Activated CD8-positive, alpha-beta T cell treated with anti-CD3 and anti-CD28 coated beads for 36 hours (primary cell): ENCODE measurements at regions not wholly inside any gene's neighbourhood (a gene's known extent, or its start where the extent isn't known, plus 50 kb on each side); places are given as distances from the start of the nearest gene placed in this dataset.

ENCODE experiments used
- ATAC-seq: fragments of 200-7000 bp; cut with Tn5 transposase; one replicate; pipeline ENCODE4 v1.10.0; 2021; ENCODE audit warnings: mild to moderate bottlenecking, moderate library complexity
- CTCF ChIA-PET: fragments of 350-600 bp; sonication (Branson Sonifier 250); formaldehyde crosslinking; loops from one replicate; lab custom pipeline; 2021; ENCODE audit warnings: antibody characterized with exemption; lab: Charles Lee
- POLR2A ChIA-PET: fragments of 350-600 bp; sonication (Branson Sonifier 250); formaldehyde crosslinking; loops from one replicate; lab custom pipeline; 2021; ENCODE audit warnings: antibody characterized with exemption; lab: Charles Lee
- DNase-seq: peaks from one replicate; pipeline ENCODE4 v3.0.0-alpha.2; 2020
- H3K27ac Mint-ChIP-seq: one replicate; pipeline ENCODE4 v1.8.0; 2021; ENCODE audit warnings: mild to moderate bottlenecking, mixed read lengths
- H3K27me3 Mint-ChIP-seq: one replicate; pipeline ENCODE4 v1.8.0; 2021; ENCODE audit warnings: mixed read lengths
- H3K36me3 Mint-ChIP-seq: one replicate; pipeline ENCODE4 v1.8.0; 2021; ENCODE audit warnings: low read depth, mixed read lengths
- H3K4me1 Mint-ChIP-seq: one replicate; pipeline ENCODE4 v1.8.0; 2021; ENCODE audit warnings: low read depth, mixed read lengths
- H3K4me3 Mint-ChIP-seq: one replicate; pipeline ENCODE4 v1.8.0; 2021; ENCODE audit warnings: mild to moderate bottlenecking, moderate library complexity, mixed read lengths
- H3K9me3 Mint-ChIP-seq: one replicate; pipeline ENCODE4 v1.8.0; 2021; ENCODE audit warnings: mixed read lengths
- CTCF ChIP-seq: fragments of 200-600 bp; IDR thresholded peaks from one replicate; pipeline ENCODE4 v1.8.0; 2022; ENCODE audit warnings: antibody characterized with exemption, mild to moderate bottlenecking
- intact Hi-C: fragments of 100-400 bp; cut with micrococcal nuclease; formaldehyde crosslinking; loops from one replicate; pipeline ENCODE4 v1.10.0; 2022

- H3K36me3 Mint-ChIP-seq: no peaks in the 10 kb centered on the region
- H3K4me1 Mint-ChIP-seq: no peaks in the 10 kb centered on the region
- CTCF ChIA-PET: no interaction called here
- intact Hi-C loops: no loop called here
- DNase-seq (no peak), ATAC-seq (no peak)
- H3K9me3 Mint-ChIP-seq: peaks cover 2% of the 10 kb centered on the region
- no peak for TF ChIP-seq CTCF
- no peak overlapping the region for H3K4me3 Mint-ChIP-seq
- POLR2A ChIA-PET: no interaction called here
- no peak overlapping the region for H3K27ac Mint-ChIP-seq
- H3K27me3 Mint-ChIP-seq: no peaks in the 10 kb centered on the region
These were observed 905.7 kb downstream of the LTN1 start for GRCh38 chr21:28086861-28087581.

GRCh38 chr21:28084951-28085350, 907.7 kb downstream of the LTN1 start:
- Mint-ChIP-seq H3K9me3 (peaks cover 2% of the 10 kb centered on the region), H3K27me3 (no peaks in the 10 kb centered on the region), H3K27ac (no peak overlapping the region), H3K36me3 (no peaks in the 10 kb centered on the region), H3K4me3 (no peak overlapping the region), H3K4me1 (no peaks in the 10 kb centered on the region)
- POLR2A ChIA-PET: no interaction called here
- no peak for DNase-seq
- intact Hi-C loops: no loop called here
- no peak for TF ChIP-seq CTCF
- CTCF ChIA-PET: no interaction called here
- no peak for ATAC-seq

GRCh38 chr21:28083350-28083749, 909.3 kb downstream of the LTN1 start:
- Mint-ChIP-seq H3K9me3 (peaks cover 2% of the 10 kb centered on the region), H3K4me1 (no peaks in the 10 kb centered on the region), H3K27me3 (no peaks in the 10 kb centered on the region), H3K4me3 (no peak overlapping the region), H3K36me3 (no peaks in the 10 kb centered on the region), H3K27ac (no peak overlapping the region)
- DNase-seq: no peak
- POLR2A ChIA-PET: no interaction called here
- intact Hi-C loops: no loop called here
- CTCF ChIA-PET: no interaction called here
- TF ChIP-seq CTCF: no peak
- ATAC-seq: no peak

- TF ChIP-seq CTCF: no peak
- no peak overlapping the region for H3K4me3 Mint-ChIP-seq
These were observed 914.6 kb downstream of the LTN1 start for GRCh38 chr21:28078126-28078525.

GRCh38 chr21:28074676-28075075, 918.0 kb downstream of the LTN1 start:
- intact Hi-C loops: no loop called here
- no peaks in the 10 kb centered on the region for H3K36me3 Mint-ChIP-seq
- ATAC-seq (no peak), DNase-seq (no peak)
- H3K9me3 Mint-ChIP-seq: no peaks in the 10 kb centered on the region
- H3K4me3 Mint-ChIP-seq: no peak overlapping the region
- TF ChIP-seq CTCF: no peak
- H3K27ac Mint-ChIP-seq: no peak overlapping the region
- no peaks in the 10 kb centered on the region for H3K27me3 Mint-ChIP-seq
- H3K4me1 Mint-ChIP-seq: no peaks in the 10 kb centered on the region
- ChIA-PET POLR2A (no interaction called here), CTCF (no interaction called here)

More at GRCh38 chr21:28078126-28078525, 914.6 kb downstream of the LTN1 start:
- H3K27me3 Mint-ChIP-seq: no peaks in the 10 kb centered on the region
- H3K4me1 Mint-ChIP-seq: no peaks in the 10 kb centered on the region
- H3K9me3 Mint-ChIP-seq: no peaks in the 10 kb centered on the region
- intact Hi-C loops: no loop called here
- ChIA-PET POLR2A (no interaction called here), CTCF (no interaction called here)
- DNase-seq: no peak
- H3K27ac Mint-ChIP-seq: no peak overlapping the region
- H3K36me3 Mint-ChIP-seq: no peaks in the 10 kb centered on the region
- ATAC-seq: no peak
